ENCODE measurements at regions not wholly inside any gene's neighbourhood (a gene's known extent, or its start where the extent isn't known, plus 50 kb on each side); places are given as distances from the start of the nearest gene placed in this dataset.

DNA sequence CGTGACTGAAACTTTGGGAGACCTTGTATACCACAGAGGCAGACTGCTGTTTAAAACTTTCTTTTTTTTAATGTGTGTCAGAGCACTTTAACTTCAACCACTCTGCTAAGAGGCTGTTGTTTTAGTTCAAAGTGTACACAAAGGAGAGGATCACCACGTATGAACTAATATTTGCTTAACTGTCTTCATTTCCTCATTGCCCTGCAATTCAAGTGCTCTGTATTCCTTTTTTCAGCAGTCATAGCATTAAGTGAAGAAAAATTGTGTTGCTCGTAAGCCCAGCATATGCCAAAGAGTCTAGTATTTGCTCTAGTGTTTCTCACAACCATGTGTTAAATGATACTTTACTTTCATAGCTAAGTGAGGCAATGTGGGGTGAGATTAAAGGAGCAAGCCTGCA lies 63.0 kb upstream of the HHIP start:
- H3K4me3 ChIP-seq: no peak overlapping the region
- no peaks in the 10 kb centered on the region for H3K4me1 ChIP-seq
- ATAC-seq: no peak
- no peak for TF ChIP-seq POLR2AphosphoS5 (IDR thresholded peaks at IDR 0.05)
- TF ChIP-seq, protein P1, sequence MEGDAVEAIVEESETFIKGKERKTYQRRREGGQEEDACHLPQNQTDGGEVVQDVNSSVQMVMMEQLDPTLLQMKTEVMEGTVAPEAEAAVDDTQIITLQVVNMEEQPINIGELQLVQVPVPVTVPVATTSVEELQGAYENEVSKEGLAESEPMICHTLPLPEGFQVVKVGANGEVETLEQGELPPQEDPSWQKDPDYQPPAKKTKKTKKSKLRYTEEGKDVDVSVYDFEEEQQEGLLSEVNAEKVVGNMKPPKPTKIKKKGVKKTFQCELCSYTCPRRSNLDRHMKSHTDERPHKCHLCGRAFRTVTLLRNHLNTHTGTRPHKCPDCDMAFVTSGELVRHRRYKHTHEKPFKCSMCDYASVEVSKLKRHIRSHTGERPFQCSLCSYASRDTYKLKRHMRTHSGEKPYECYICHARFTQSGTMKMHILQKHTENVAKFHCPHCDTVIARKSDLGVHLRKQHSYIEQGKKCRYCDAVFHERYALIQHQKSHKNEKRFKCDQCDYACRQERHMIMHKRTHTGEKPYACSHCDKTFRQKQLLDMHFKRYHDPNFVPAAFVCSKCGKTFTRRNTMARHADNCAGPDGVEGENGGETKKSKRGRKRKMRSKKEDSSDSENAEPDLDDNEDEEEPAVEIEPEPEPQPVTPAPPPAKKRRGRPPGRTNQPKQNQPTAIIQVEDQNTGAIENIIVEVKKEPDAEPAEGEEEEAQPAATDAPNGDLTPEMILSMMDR (IDR thresholded peaks at IDR 0.05): no peak
- no peak for TF ChIP-seq POLR2A (IDR thresholded peaks at IDR 0.05)
- TF ChIP-seq EP300 (IDR thresholded peaks at IDR 0.05): no peak
- H3K27ac ChIP-seq: no peak overlapping the region
- WGBS, 2 donors (ENCODE audit: low coverage in 1 of 2): 48 to 56% methylated on average over 3 of the region's 3 CpGs
- H3K36me3 ChIP-seq: no peaks in the 10 kb centered on the region
- no peaks in the 10 kb centered on the region for H3K27me3 ChIP-seq
- peaks cover 0 to 3% (median 0%) of the 10 kb centered on the region in 3 donors for H3K9me3 ChIP-seq

DNA sequence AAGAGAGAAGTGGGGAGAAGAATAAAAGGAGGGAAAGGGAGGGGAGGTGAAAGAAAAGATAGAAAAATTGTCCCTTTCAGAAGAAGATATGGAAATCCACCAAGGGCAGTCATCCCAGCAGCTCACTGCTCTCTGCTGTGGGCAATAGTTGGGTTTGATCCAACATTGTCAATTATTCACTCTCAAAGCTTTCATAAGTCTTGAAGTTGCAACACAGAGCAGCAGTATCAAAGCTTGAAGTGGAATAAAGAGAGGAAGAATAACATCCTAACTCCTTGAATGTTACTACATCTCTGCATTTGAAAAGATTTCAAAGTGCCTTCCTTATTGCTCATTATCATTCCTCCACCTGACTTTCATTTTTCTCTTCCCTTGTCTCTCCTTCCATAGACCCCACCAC lies 62.3 kb upstream of the HHIP start:
- Histone ChIP-seq H3K4me1 (no peaks in the 10 kb centered on the region), H3K36me3 (no peaks in the 10 kb centered on the region), H3K27me3 (no peaks in the 10 kb centered on the region), H3K27ac (no peak overlapping the region), H3K4me3 (no peak overlapping the region), H3K9me3 (peaks cover 0 to 7% (median 0%) of the 10 kb centered on the region in 3 donors)
- TF ChIP-seq POLR2AphosphoS5 (IDR thresholded peaks at IDR 0.05) (no peak), EP300 (IDR thresholded peaks at IDR 0.05) (no peak), POLR2A (IDR thresholded peaks at IDR 0.05) (no peak)
- TF ChIP-seq, protein P1 (IDR thresholded peaks at IDR 0.05): no peak
- no peak for ATAC-seq

DNA sequence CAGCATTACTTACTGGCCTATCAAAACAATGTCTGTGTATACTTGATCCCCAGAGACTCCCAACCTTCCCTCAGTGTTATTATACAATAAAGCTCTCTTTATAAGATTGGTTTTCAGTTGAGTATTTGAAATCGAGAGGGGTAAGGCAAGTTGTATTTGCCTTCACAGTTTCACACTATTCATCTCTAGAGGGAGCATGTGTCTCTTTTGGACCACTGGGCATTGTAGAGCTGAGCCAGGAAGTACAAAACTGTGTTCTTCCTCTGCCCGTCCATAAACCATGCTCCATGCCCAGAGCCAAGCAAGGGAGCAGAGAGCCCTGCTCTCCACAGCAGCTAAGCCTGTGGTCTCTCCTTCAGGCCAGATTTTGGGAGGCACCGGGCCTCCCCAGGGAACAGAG lies 61.5 kb upstream of the HHIP start:
- Histone ChIP-seq H3K27ac (no peak overlapping the region), H3K4me3 (no peak overlapping the region), H3K27me3 (no peaks in the 10 kb centered on the region), H3K36me3 (no peaks in the 10 kb centered on the region), H3K9me3 (peaks cover 0 to 7% (median 0%) of the 10 kb centered on the region in 3 donors), H3K4me1 (no peaks in the 10 kb centered on the region)
- 86% methylated on average over 1 of the region's 3 CpGs; no CpG with 5 or more reads in 1 of the 2 donors for WGBS, 2 donors (ENCODE audit: low coverage in 1 of 2)
- TF ChIP-seq POLR2A (IDR thresholded peaks at IDR 0.05): no peak
- TF ChIP-seq, protein P1 (IDR thresholded peaks at IDR 0.05): no peak
- TF ChIP-seq EP300 (IDR thresholded peaks at IDR 0.05): no peak
- no peak for TF ChIP-seq POLR2AphosphoS5 (IDR thresholded peaks at IDR 0.05)
- no peak for ATAC-seq

DNA sequence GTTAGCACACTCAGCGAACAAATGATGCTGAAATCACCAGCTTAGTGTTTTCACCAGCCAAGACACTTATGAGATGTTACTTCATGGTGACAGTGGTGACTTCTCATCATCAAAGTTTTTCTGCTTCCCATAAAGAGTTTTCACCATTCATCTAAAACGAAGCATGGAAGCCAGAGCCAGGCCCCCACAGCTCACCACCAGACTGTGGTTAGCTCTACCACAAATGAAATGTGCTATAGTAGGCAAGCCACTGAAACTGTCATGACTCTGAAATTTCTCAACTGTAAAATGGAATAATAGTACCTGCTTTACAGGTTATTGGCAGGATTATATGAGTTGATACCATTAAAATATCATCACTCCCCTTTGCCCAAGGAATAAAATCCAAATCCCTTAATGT lies 56.4 kb upstream of the HHIP start:
- no peak overlapping the region for H3K4me3 ChIP-seq

DNA sequence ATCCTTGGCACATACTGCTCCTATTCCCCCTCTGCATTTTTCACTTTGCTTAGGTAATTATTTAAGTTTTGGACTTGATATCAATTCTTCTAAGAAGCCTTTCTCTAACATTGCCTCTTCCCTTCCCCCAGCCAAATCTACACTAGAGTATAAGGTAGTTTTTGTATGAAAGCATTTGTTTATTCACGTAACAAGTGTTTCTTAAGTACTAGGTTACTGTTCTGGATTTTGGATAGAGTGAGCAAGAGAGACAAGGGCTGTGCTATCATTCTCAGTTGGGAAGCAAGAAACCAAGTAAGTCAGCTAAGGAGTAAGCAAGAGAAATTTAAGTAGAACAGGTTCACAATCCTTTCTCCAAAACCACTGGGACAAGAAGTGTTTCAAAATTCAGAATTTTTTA lies 55.9 kb upstream of the HHIP start:
- Histone ChIP-seq H3K9me3 (peaks cover 0 to 7% (median 0%) of the 10 kb centered on the region in 3 donors), H3K36me3 (no peaks in the 10 kb centered on the region), H3K4me3 (no peak overlapping the region), H3K27me3 (no peaks in the 10 kb centered on the region), H3K4me1 (no peaks in the 10 kb centered on the region), H3K27ac (no peak overlapping the region)
- WGBS, 2 donors (ENCODE audit: low coverage in 1 of 2): 83 to 100% methylated on average over 1 of the region's 1 CpG
- no peak for ATAC-seq
- no peak for TF ChIP-seq POLR2AphosphoS5 (IDR thresholded peaks at IDR 0.05)
- no peak for TF ChIP-seq POLR2A (IDR thresholded peaks at IDR 0.05)
- TF ChIP-seq, protein P1 (IDR thresholded peaks at IDR 0.05): no peak
- no peak for TF ChIP-seq EP300 (IDR thresholded peaks at IDR 0.05)

More for the DNA sequence above, 56.4 kb upstream of the HHIP start:
- Histone ChIP-seq H3K27me3 (no peaks in the 10 kb centered on the region), H3K36me3 (no peaks in the 10 kb centered on the region), H3K9me3 (peaks cover 0 to 7% (median 0%) of the 10 kb centered on the region in 3 donors), H3K27ac (no peak overlapping the region), H3K4me1 (no peaks in the 10 kb centered on the region)
- WGBS, 2 donors (ENCODE audit: low coverage in 1 of 2): 89 to 94% methylated on average over 1 to 2 of the region's 2 CpGs
- no peak for TF ChIP-seq EP300 (IDR thresholded peaks at IDR 0.05)
- no peak for TF ChIP-seq POLR2AphosphoS5 (IDR thresholded peaks at IDR 0.05)
- TF ChIP-seq POLR2A (IDR thresholded peaks at IDR 0.05): no peak
- TF ChIP-seq, protein P1 (IDR thresholded peaks at IDR 0.05): no peak
- ATAC-seq: no peak
